ENCODE measurements at regions not wholly inside any gene's neighbourhood (a gene's known extent, or its start where the extent isn't known, plus 50 kb on each side); places are given as distances from the start of the nearest gene placed in this dataset.

GRCh38 chr1:239803781-239804180, 287.9 kb upstream of the FMN2 start:
- in situ Hi-C loops (cut with MboI; ENCODE audit: low sequenced_read_pairs) = no loop called here
- Histone ChIP-seq H4K20me1 (ENCODE audit: insufficient read depth, low read length) (no peaks in the 10 kb centered on the region), H2AK5ac (ENCODE audit: low read depth, low read length) (no peak overlapping the region), H3K4me3 (ENCODE audit: insufficient read depth, low read depth, low read length) (no peak overlapping the region), H2AK9ac (replicated peaks; ENCODE audit: low read depth, low read length, poor library complexity) (no peak overlapping the region), H3K4me2 (ENCODE audit: low read depth, low read length) (no peak overlapping the region), H3K9me1 (ENCODE audit: insufficient read depth, low read length) (no peaks in the 10 kb centered on the region), H2BK120ac (ENCODE audit: low read depth, low read length) (no peak overlapping the region), H4K8ac (ENCODE audit: low read depth in 2 of 2, low read length in 2 of 2) (no peak overlapping the region), H3K36me3 (ENCODE audit: control insufficient read depth, insufficient read depth, low read length) (no peaks in the 10 kb centered on the region), H3K18ac (ENCODE audit: low read depth, low read length) (no peak overlapping the region), H2BK20ac (ENCODE audit: low read depth, low read length) (no peak overlapping the region), H4K91ac (ENCODE audit: insufficient read depth, low read depth, low read length) (no peak overlapping the region), H3K9ac (ENCODE audit: low read depth, low read length) (no peak overlapping the region), H3K9me3 (ENCODE audit: control insufficient read depth, insufficient read depth, low read length) (no peaks in the 10 kb centered on the region), H2BK5ac (ENCODE audit: low read depth, low read length, poor library complexity, severe bottlenecking) (no peak overlapping the region), H3K4me1 (ENCODE audit: control insufficient read depth, insufficient read depth, low read length) (no peaks in the 10 kb centered on the region), H2AFZ (replicated peaks; ENCODE audit: low read length, poor library complexity) (no peak overlapping the region), H3K14ac (replicated peaks; ENCODE audit: low read depth, low read length) (no peak overlapping the region), H3K23ac (ENCODE audit: low read depth, low read length) (no peak overlapping the region), H3K27me3 (ENCODE audit: control insufficient read depth, insufficient read depth, low read length) (no peaks in the 10 kb centered on the region), H3K56ac (ENCODE audit: extremely low read depth, insufficient read depth, low read length) (no peak overlapping the region), H3K27ac (ENCODE audit: insufficient read depth, low read length) (no peak overlapping the region), H3K4ac (ENCODE audit: low read depth, low read length) (no peak overlapping the region), H2BK15ac (ENCODE audit: low read depth, low read length) (no peak overlapping the region), H3K79me1 (ENCODE audit: low read depth in 1 of 2, low read length in 2 of 2) (no peaks in the 10 kb centered on the region), H4K5ac (ENCODE audit: low read depth, low read length) (no peak overlapping the region)
- ChIA-PET POLR2A (ENCODE audit: unreplicated experiment) (no interaction called here), CTCF (interaction anchor here (1.3 kb wide), 1 partner anchor 11 kb away, joined by 6 read pairs; no protein-coding TSS in a partner anchor)
- intact Hi-C loops (cut with micrococcal nuclease) = no loop called here
- dilution Hi-C loops (cut with HindIII; ENCODE audit: low sequenced_read_pairs, unreplicated experiment) = no loop called here
- 0% methylated on average over 1 of the region's 6 CpGs; no CpG with 5 or more reads in 1 of the 2 experiments for WGBS, 2 experiments (ENCODE audit: extremely low coverage in 2 of 2, insufficient read length in 1 of 2)
- no peak for DNase-seq
- no TSS peak for BruUV-seq (replicated peaks)
- ATAC-seq (ENCODE audit: low read depth) = no peak
- no peak for TF ChIP-seq RCOR1 (IDR thresholded peaks at IDR 0.05; ENCODE audit: insufficient replicate concordance, low read length)
- no peak for TF ChIP-seq MAFK (IDR thresholded peaks at IDR 0.05; ENCODE audit: low read depth, low read length)
- TF ChIP-seq BHLHE40 (IDR thresholded peaks at IDR 0.05; ENCODE audit: low read depth, low read length) = no peak
- no peak for TF ChIP-seq NFE2L2 (IDR thresholded peaks at IDR 0.05; ENCODE audit: low read depth, low read length)
- TF ChIP-seq MXI1 (IDR thresholded peaks at IDR 0.05; ENCODE audit: borderline replicate concordance, low read depth, low read length) = no peak
- TF ChIP-seq RAD21 (IDR thresholded peaks at IDR 0.05; ENCODE audit: low read length) = no peak
- TF ChIP-seq CTCF (conservative IDR thresholded peaks at IDR 0.05; ENCODE audit: low read depth, low read length) = no peak
- TF ChIP-seq RFX5 (IDR thresholded peaks at IDR 0.05; ENCODE audit: low read depth, low read length) = no peak
- no peak for TF ChIP-seq FOS (IDR thresholded peaks at IDR 0.05; ENCODE audit: low read depth, low read length)
- no peak for TF ChIP-seq POLR2A (IDR thresholded peaks at IDR 0.05; ENCODE audit: low read depth, low read length)
- TF ChIP-seq CEBPB (IDR thresholded peaks at IDR 0.05; ENCODE audit: low read depth, low read length) = no peak
- no peak for TF ChIP-seq USF2 (IDR thresholded peaks at IDR 0.05; ENCODE audit: low read depth, low read length)
- no peak for TF ChIP-seq SMC3 (IDR thresholded peaks at IDR 0.05; ENCODE audit: low read depth, low read length)

Data from IMR-90 (cell line).